K562 (cell line): ENCODE measurements at regions not wholly inside any gene's neighbourhood (a gene's known extent, or its start where the extent isn't known, plus 50 kb on each side); places are given as distances from the start of the nearest gene placed in this dataset.

Experiments
- ATAC-seq: fragments of 200-7000 bp; cut with Tn5 transposase; 3 replicates; pipeline ENCODE4 v1.9.1; 2020; ENCODE audit warnings: moderate library complexity
- BruUV-seq: library from RNA; stranded (reverse); fragments of 400-500 nt; replicated peaks from 2 replicates; lab custom pipeline; 2021; lab: Mats Ljungman, UMichigan
- CTCF ChIA-PET: fragments of 300-600 bp; formaldehyde crosslinking; extraction: SDS; loops from one replicate; lab custom pipeline; 2021; ENCODE audit warnings: low intra/inter-chr PET ratio; lab: Yijun Ruan, JAX
- POLR2A ChIA-PET: fragments of 300-600, 350-650 bp; sonication (Branson Sonifier 250); formaldehyde crosslinking; extraction: SDS; loops from one replicate; lab custom pipeline; 2021; ENCODE audit warnings: antibody characterized with exemption, inconsistent platforms; lab: Yijun Ruan, JAX
- DNase-seq, 4 experiments: peaks; one replicate each; pipeline versions ENCODE4 v3.0.0 to v3.0.0-alpha.2; 2011 to 2018; ENCODE audit warnings: low spot score in 3 of 4, mixed read lengths in 3 of 4; ENCODE audit errors: extremely low read depth in 1 of 4
- FAIRE-seq: peaks from 2 replicates; lab custom pipeline; 2011; peaks lifted over from hg19 to GRCh38; lab: Jason Lieb, UNC
- H2AFZ ChIP-seq: 2 replicates; pipeline ENCODE4 v1.6.0; 2011; ENCODE audit warnings: low read depth, low read length, control low read depth, inconsistent platforms
- H3K27ac ChIP-seq: fragments of 200-600 bp; 3 replicates; pipeline ENCODE4 v1.8.0; 2011; ENCODE audit warnings: low read depth, mild to moderate bottlenecking, control low read depth, inconsistent platforms, low read length, moderate library complexity, mixed read lengths; ENCODE audit errors: extremely low read depth
- H3K27me3 ChIP-seq, 2 experiments: fragments of 300-600 bp in 1 of 2; 2 replicates in 1 of 2; 3 replicates in 1 of 2; pipeline versions ENCODE4 v1.6.0 to v1.8.0; 2011; ENCODE audit warnings: inconsistent platforms in 2 of 2, low read length in 2 of 2, mild to moderate bottlenecking in 1 of 2, mixed read lengths in 1 of 2, moderate library complexity in 1 of 2; ENCODE audit not compliant: control insufficient read depth in 2 of 2, insufficient read depth in 2 of 2
- H3K36me3 ChIP-seq: fragments of 300-600 bp; 3 replicates; pipeline ENCODE4 v1.8.0; 2011; ENCODE audit warnings: mild to moderate bottlenecking, low read length, inconsistent platforms; ENCODE audit not compliant: control insufficient read depth, insufficient read depth
- H3K4me1 ChIP-seq, 2 experiments: fragments of 200-600 bp in 1 of 2; replicated peaks in 1 of 2; 2 replicates in 1 of 2; 3 replicates in 1 of 2; pipeline versions ENCODE4 v1.5.1 to v1.8.0; 2011; ENCODE audit warnings: inconsistent platforms in 2 of 2, low read length in 2 of 2, mild to moderate bottlenecking in 1 of 2, mixed read lengths in 1 of 2, moderate library complexity in 1 of 2; ENCODE audit not compliant: control insufficient read depth in 2 of 2, insufficient read depth in 2 of 2
- H3K4me2 ChIP-seq: 2 replicates; pipeline ENCODE4 v1.6.1; 2011; ENCODE audit warnings: low read length, control low read depth, inconsistent platforms, mixed read lengths; ENCODE audit not compliant: insufficient read depth
- H3K4me3 ChIP-seq: fragments of 200-600 bp; sonication (generic), shearing (Covaris generic); 2 replicates; pipeline ENCODE4 v1.5.1; 2016; ENCODE audit warnings: control low read depth, inconsistent platforms
- H3K79me2 ChIP-seq: fragments of 200-600 bp; 3 replicates; pipeline ENCODE4 v1.8.0; 2011; ENCODE audit warnings: low read length, inconsistent platforms; ENCODE audit not compliant: control insufficient read depth, insufficient read depth
- H3K9ac ChIP-seq, 2 experiments: 2 replicates each; pipeline versions ENCODE4 v1.6.0 to v1.6.1; 2011; ENCODE audit warnings: low read depth in 2 of 2, low read length in 2 of 2, control low read depth in 1 of 2, inconsistent platforms in 1 of 2, mild to moderate bottlenecking in 1 of 2, mixed read lengths in 1 of 2; ENCODE audit not compliant: insufficient read depth in 1 of 2
- H3K9me1 ChIP-seq: one replicate; pipeline ENCODE4 v1.6.0; 2011; ENCODE audit warnings: inconsistent platforms, mild to moderate bottlenecking, low read length, moderate library complexity; ENCODE audit not compliant: control insufficient read depth, insufficient read depth
- H3K9me3 ChIP-seq: replicated peaks from 2 replicates; pipeline ENCODE4 v1.5.1; 2011; ENCODE audit warnings: low read depth, low read length, inconsistent platforms; ENCODE audit not compliant: control insufficient read depth, insufficient read depth
- H4K20me1 ChIP-seq: replicated peaks from 2 replicates; pipeline ENCODE4 v1.6.1; 2011; ENCODE audit warnings: low read length, inconsistent platforms, mixed read lengths; ENCODE audit not compliant: control insufficient read depth, insufficient read depth
- CREM ChIP-seq: IDR thresholded peaks from 2 replicates; pipeline ENCODE4 v1.6.1; 2014; ENCODE audit warnings: antibody characterized with exemption, low read depth
- FIP1L1 ChIP-seq: fragments of 200-400 bp; formaldehyde crosslinking; IDR thresholded peaks from 2 replicates; pipeline ENCODE4 v1.6.1; 2018; ENCODE audit warnings: mild to moderate bottlenecking, low read depth, low read length; ENCODE audit not compliant: poor library complexity, severe bottlenecking
- GABPA ChIP-seq: fragments of 200-800 bp; sonication (Bioruptor generic); conservative IDR thresholded peaks from 2 replicates; pipeline ENCODE4 v1.6.1; 2016; ENCODE audit warnings: low read depth, missing genetic modification characterization, missing compliant biosample characterization
- LARP7 ChIP-seq: fragments of 450-650 bp; IDR thresholded peaks from 2 replicates; pipeline ENCODE4 v1.6.1; 2016
- NBN ChIP-seq: fragments of 450-650 bp; IDR thresholded peaks from 2 replicates; pipeline ENCODE4 v1.6.1; 2016; ENCODE audit warnings: low read depth, mild to moderate bottlenecking
- RREB1 ChIP-seq: fragments of 250-450 bp; sonication (Bioruptor Pico); IDR thresholded peaks from 2 replicates; pipeline ENCODE4 v1.4.0; 2020
- SPI1 ChIP-seq: IDR thresholded peaks from 2 replicates; pipeline ENCODE4 v1.6.1; 2011; ENCODE audit warnings: low read depth, low read length, control low read depth, borderline replicate concordance
- ZNF12 ChIP-seq: sonication (generic); formaldehyde crosslinking; IDR thresholded peaks from 2 replicates; pipeline ENCODE4 v1.4.0; 2020; ENCODE audit warnings: mild to moderate bottlenecking, missing genetic modification reagents
- ZNF232 ChIP-seq: sonication (generic); formaldehyde crosslinking; IDR thresholded peaks from 2 replicates; pipeline ENCODE4 v1.8.0; 2022; ENCODE audit warnings: mild to moderate bottlenecking, missing genetic modification reagents
- WGBS: fragments of 100-300 bp; shearing (Covaris generic); methylation state at CpG from one replicate; pipeline ENCODE4 v1.1.6; 2016; ENCODE audit warnings: low coverage, mixed read lengths; ENCODE audit not compliant: insufficient coverage; ENCODE audit errors: missing lambda C conversion rate; 5-methylcytosine and 5-hydroxymethylcytosine counted together
- in situ Hi-C: fragments of 300-500 bp; cut with MboI; formaldehyde crosslinking; loops from 4 replicates; pipeline ENCODE4 v1.15.0; 2018; ENCODE audit warnings: inconsistent platforms, mixed read lengths
- intact Hi-C: fragments of 100-400 bp; cut with micrococcal nuclease; formaldehyde crosslinking; loops from 2 replicates; pipeline ENCODE4 v1.14.2; 2022

- TF ChIP-seq RREB1 (CRISPR knock-in tag): no peak
- TF ChIP-seq, all 486 proteins: peak for 104
Measured at GRCh38 chr7:140267381-140268226, 90.8 kb upstream of the KDM7A start (continued).

DNA sequence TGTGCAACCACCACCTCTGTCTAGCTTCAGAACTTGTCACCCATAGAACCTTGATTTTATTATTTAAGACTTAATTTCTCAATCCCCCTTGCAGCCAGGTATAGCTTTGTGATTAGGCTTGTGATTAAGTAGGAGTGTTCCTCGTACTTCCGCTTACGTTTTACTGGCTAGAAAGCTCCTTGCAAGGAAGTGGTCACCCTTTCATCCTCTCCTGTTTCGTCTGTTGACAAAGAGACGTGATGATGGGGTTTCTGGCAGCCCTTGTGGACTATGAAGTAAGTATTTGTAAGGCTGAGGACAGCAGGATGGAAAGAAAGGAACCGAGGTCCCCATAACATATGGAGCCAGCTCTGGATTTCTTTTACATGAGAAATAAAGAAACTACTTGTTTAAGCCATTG is 86.5 kb upstream of the KDM7A start:
- POLR2A ChIA-PET: interaction anchor here (3.4 kb wide), 1 partner anchor 10 kb away, joined by 18 read pairs; no protein-coding TSS in a partner anchor
- no peak for ATAC-seq

More for the DNA sequence above, 86.5 kb upstream of the KDM7A start:
- no peaks in the 10 kb centered on the region for H4K20me1 ChIP-seq
- CTCF ChIA-PET: no interaction called here
- intact Hi-C loops (no loop called here), in situ Hi-C loops (no loop called here)
- peaks cover 13% of the 10 kb centered on the region in 2 experiments for H3K4me1 ChIP-seq
- no peaks in the 10 kb centered on the region for H3K27me3 ChIP-seq
- H2AFZ ChIP-seq: peak overlapping the region; percentile 35
- TF ChIP-seq CREM: 0 out of 2 replicates have a peak, but pooled peaks have one; percentile 6
- TF ChIP-seq ZNF12 (CRISPR knock-in tag): no peak
- peak; percentile 13; the same call in 1 of the 2 replicates for TF ChIP-seq SPI1
- no peak for TF ChIP-seq ZNF232 (CRISPR knock-in tag)
- no peak for TF ChIP-seq NBN
- TF ChIP-seq FIP1L1: no peak
- no peak for TF ChIP-seq LARP7
- TF ChIP-seq GABPA (tag): 0 out of 2 replicates have a peak, but pooled peaks have one; percentile 33
- no peaks in the 10 kb centered on the region for H3K36me3 ChIP-seq
- no peak overlapping the region for H3K27ac ChIP-seq
- 29% methylated on average over 6 of the region's 6 CpGs for WGBS
- no peak for DNase-seq
- no peak overlapping the region for H3K4me3 ChIP-seq
- H3K9me3 ChIP-seq: no peaks in the 10 kb centered on the region
- BruUV-seq: no TSS peak
- no peak overlapping the region for H3K9ac ChIP-seq
- no peaks in the 10 kb centered on the region for H3K79me2 ChIP-seq
- H3K4me2 ChIP-seq: no peak overlapping the region
- FAIRE-seq: no peak
- no peaks in the 10 kb centered on the region for H3K9me1 ChIP-seq
